ENCODE measurements at regions not wholly inside any gene's neighbourhood (a gene's known extent, or its start where the extent isn't known, plus 50 kb on each side); places are given as distances from the start of the nearest gene placed in this dataset.

GRCh38 chr2:604854-605524 lies 72.2 kb downstream of the TMEM18 start:
- ChIA-PET CTCF (no interaction called here), POLR2A (no interaction called here)
- H3K4me1 ChIP-seq (ENCODE audit: control insufficient read depth, extremely low read depth, insufficient read depth, low read length) = no peaks in the 10 kb centered on the region
- peaks cover 3% of the 10 kb centered on the region for H3K9me3 ChIP-seq (replicated peaks; ENCODE audit: control insufficient read depth, insufficient read depth, low read length)
- FAIRE-seq = no peak
- no peaks in the 10 kb centered on the region for H4K20me1 ChIP-seq (replicated peaks; ENCODE audit: control insufficient read depth, extremely low read depth, insufficient read depth, low read length)
- H3K36me3 ChIP-seq (ENCODE audit: control insufficient read depth in 2 of 2, extremely low read depth in 1 of 2, insufficient read depth in 2 of 2, low read length in 2 of 2) = no peaks in the 10 kb centered on the region
- no peak overlapping the region for H3K4me2 ChIP-seq (ENCODE audit: insufficient read depth, low read length)
- intact Hi-C loops (cut with micrococcal nuclease) = no loop called here
- dilution Hi-C loops (cut with MboI; ENCODE audit: extremely low pct_ligation_motif_present, low sequenced_read_pairs) = no loop called here
- BruUV-seq (replicated peaks) = no TSS peak
- no peaks in the 10 kb centered on the region for H3K79me2 ChIP-seq (ENCODE audit: control insufficient read depth, insufficient read depth, low read length)
- TF ChIP-seq MYC (IDR thresholded peaks at IDR 0.05; ENCODE audit: low read depth, low read length) (no peak), CTCF (IDR thresholded peaks at IDR 0.05; ENCODE audit: extremely low read depth in 1 of 2, insufficient read depth in 1 of 2, low read depth in 1 of 2, low read length in 2 of 2) (no peak), JUN (IDR thresholded peaks at IDR 0.05; ENCODE audit: borderline replicate concordance, insufficient read depth, insufficient read length, low read depth) (no peak), EZH2 (IDR thresholded peaks at IDR 0.05; ENCODE audit: borderline replicate concordance, low read depth, low read length, severe bottlenecking) (no peak), GATA2 (IDR thresholded peaks at IDR 0.05; ENCODE audit: insufficient read depth, insufficient read length, low read depth, low read length) (no peak), POLR2A (IDR thresholded peaks at IDR 0.05; ENCODE audit: low read depth, low read length) (no peak), POLR2AphosphoS5 (IDR thresholded peaks at IDR 0.05; ENCODE audit: insufficient read depth, low read depth, low read length) (no peak), FOS (IDR thresholded peaks at IDR 0.05; ENCODE audit: borderline replicate concordance, insufficient read depth, low read length) (no peak)
- TF ChIP-seq, protein P1, sequence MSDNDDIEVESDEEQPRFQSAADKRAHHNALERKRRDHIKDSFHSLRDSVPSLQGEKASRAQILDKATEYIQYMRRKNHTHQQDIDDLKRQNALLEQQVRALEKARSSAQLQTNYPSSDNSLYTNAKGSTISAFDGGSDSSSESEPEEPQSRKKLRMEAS (IDR thresholded peaks at IDR 0.05; ENCODE audit: insufficient read depth, insufficient read length) = no peak
- H3K9ac ChIP-seq (replicated peaks; ENCODE audit: extremely low read depth, insufficient read depth, low read length) = no peak overlapping the region
- no peak for DNase-seq (ENCODE audit: low read depth, low spot score)
- no peak overlapping the region for H3K27ac ChIP-seq (ENCODE audit: insufficient read depth, low read depth, low read length)
- no peak overlapping the region for H2AFZ ChIP-seq (ENCODE audit: low read depth, low read length)
- H3K9me1 ChIP-seq (replicated peaks; ENCODE audit: control insufficient read depth, extremely low read depth, insufficient read depth, low read length) = no peaks in the 10 kb centered on the region
- no peaks in the 10 kb centered on the region for H3K27me3 ChIP-seq (ENCODE audit: control insufficient read depth in 2 of 2, insufficient read depth in 2 of 2, low read length in 2 of 2)
- H3K4me3 ChIP-seq (replicated peaks in 1 of 3; ENCODE audit: insufficient read depth in 1 of 3, low read depth in 1 of 3, low read length in 3 of 3) = no peak overlapping the region

All from endothelial cell of umbilical vein (primary cell).